ENCODE measurements at regions not wholly inside any gene's neighbourhood (a gene's known extent, or its start where the extent isn't known, plus 50 kb on each side); places are given as distances from the start of the nearest gene placed in this dataset.

DNA sequence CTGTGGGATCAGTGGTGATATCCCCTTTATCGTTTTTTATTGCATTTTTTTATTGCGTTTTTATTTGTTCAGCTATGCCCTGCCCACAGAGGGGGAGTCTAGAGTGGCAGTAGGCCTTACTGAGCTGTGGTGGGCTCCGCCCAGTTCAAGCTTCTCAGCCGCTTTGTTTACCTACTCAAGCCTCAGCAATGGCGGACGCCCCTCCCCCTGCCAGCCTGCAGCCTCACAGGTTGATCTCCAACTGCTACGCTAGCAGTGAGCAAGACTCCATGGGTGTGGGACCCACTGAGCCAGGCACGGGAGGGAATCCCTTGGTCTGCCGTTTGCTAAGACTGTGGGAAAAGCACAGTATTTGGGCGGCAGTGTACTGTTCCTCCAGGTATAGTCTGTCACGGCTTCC is 500.6 kb upstream of the MCTP2 start:
- Histone ChIP-seq H3K27me3 (ENCODE audit: control insufficient read depth in 3 of 3, insufficient read depth in 3 of 3, low read length in 3 of 3) (no peaks in the 10 kb centered on the region), H3K9ac (ENCODE audit: low read depth in 1 of 3, low read length in 3 of 3) (no peak overlapping the region), H3K4me3 (ENCODE audit: low read length in 3 of 3) (no peak overlapping the region), H3K27ac (ENCODE audit: low read depth, low read length) (no peak overlapping the region), H3K9me3 (ENCODE audit: control insufficient read depth in 3 of 3, low read length in 3 of 3) (peaks cover 0 to 3% (median 1%) of the 10 kb centered on the region in 3 donors), H3K36me3 (ENCODE audit: control insufficient read depth in 3 of 3, insufficient read depth in 3 of 3, low read length in 3 of 3) (no peaks in the 10 kb centered on the region), H3K4me1 (ENCODE audit: control insufficient read depth in 3 of 3, insufficient read depth in 3 of 3, low read length in 3 of 3) (no peaks in the 10 kb centered on the region)

DNA sequence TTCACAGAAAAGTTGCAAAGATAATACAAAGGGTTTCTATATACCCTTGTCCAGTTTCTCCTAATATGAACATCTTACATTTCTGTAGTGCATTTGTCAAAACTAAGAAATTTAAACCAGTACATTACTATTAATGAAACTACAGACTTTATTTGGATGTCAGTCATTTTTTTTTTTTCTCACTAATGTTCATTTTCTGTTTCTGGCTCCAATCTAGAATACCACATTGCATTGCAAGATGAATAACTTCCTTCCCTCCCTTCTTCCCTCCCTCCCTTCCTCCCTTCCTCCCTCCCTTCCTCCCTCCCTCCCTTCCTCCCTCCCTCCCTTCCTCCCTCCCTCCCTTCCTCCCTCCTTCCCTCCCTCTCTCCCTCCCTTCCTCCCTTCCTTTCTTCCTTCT is 509.2 kb upstream of the MCTP2 start:
- H3K9me3 ChIP-seq (ENCODE audit: control insufficient read depth in 3 of 3, low read length in 3 of 3) = no peaks in the 10 kb centered on the region
- H3K36me3 ChIP-seq (ENCODE audit: control insufficient read depth in 3 of 3, insufficient read depth in 3 of 3, low read length in 3 of 3) = no peaks in the 10 kb centered on the region
- H3K27me3 ChIP-seq (ENCODE audit: control insufficient read depth in 3 of 3, insufficient read depth in 3 of 3, low read length in 3 of 3) = no peaks in the 10 kb centered on the region
- no peak overlapping the region for H3K9ac ChIP-seq (ENCODE audit: low read depth in 1 of 3, low read length in 3 of 3)
- H3K4me3 ChIP-seq (ENCODE audit: low read length in 3 of 3) = no peak overlapping the region
- no peaks in the 10 kb centered on the region for H3K4me1 ChIP-seq (ENCODE audit: control insufficient read depth in 3 of 3, insufficient read depth in 3 of 3, low read length in 3 of 3)
- no peak overlapping the region for H3K27ac ChIP-seq (ENCODE audit: low read depth, low read length)

GRCh38 chr15:93720607-93721006 is 510.8 kb upstream of the MCTP2 start:
- no peak overlapping the region for H3K27ac ChIP-seq (ENCODE audit: low read depth, low read length)
- H3K9ac ChIP-seq (ENCODE audit: low read depth in 1 of 3, low read length in 3 of 3) = no peak overlapping the region
- H3K4me1 ChIP-seq (ENCODE audit: control insufficient read depth in 3 of 3, insufficient read depth in 3 of 3, low read length in 3 of 3) = no peaks in the 10 kb centered on the region
- H3K36me3 ChIP-seq (ENCODE audit: control insufficient read depth in 3 of 3, insufficient read depth in 3 of 3, low read length in 3 of 3) = no peaks in the 10 kb centered on the region
- no peaks in the 10 kb centered on the region for H3K9me3 ChIP-seq (ENCODE audit: control insufficient read depth in 3 of 3, low read length in 3 of 3)
- H3K4me3 ChIP-seq (ENCODE audit: low read length in 3 of 3) = no peak overlapping the region
- no peaks in the 10 kb centered on the region for H3K27me3 ChIP-seq (ENCODE audit: control insufficient read depth in 3 of 3, insufficient read depth in 3 of 3, low read length in 3 of 3)

GRCh38 chr15:93719921-93720351 is 511.4 kb upstream of the MCTP2 start:
- H3K27ac ChIP-seq (ENCODE audit: low read depth, low read length) = no peak overlapping the region
- no peak overlapping the region for H3K9ac ChIP-seq (ENCODE audit: low read depth in 1 of 3, low read length in 3 of 3)
- no peaks in the 10 kb centered on the region for H3K36me3 ChIP-seq (ENCODE audit: control insufficient read depth in 3 of 3, insufficient read depth in 3 of 3, low read length in 3 of 3)
- no peak overlapping the region for H3K4me3 ChIP-seq (ENCODE audit: low read length in 3 of 3)
- no peaks in the 10 kb centered on the region for H3K4me1 ChIP-seq (ENCODE audit: control insufficient read depth in 3 of 3, insufficient read depth in 3 of 3, low read length in 3 of 3)
- no peaks in the 10 kb centered on the region for H3K9me3 ChIP-seq (ENCODE audit: control insufficient read depth in 3 of 3, low read length in 3 of 3)
- no peaks in the 10 kb centered on the region for H3K27me3 ChIP-seq (ENCODE audit: control insufficient read depth in 3 of 3, insufficient read depth in 3 of 3, low read length in 3 of 3)

DNA sequence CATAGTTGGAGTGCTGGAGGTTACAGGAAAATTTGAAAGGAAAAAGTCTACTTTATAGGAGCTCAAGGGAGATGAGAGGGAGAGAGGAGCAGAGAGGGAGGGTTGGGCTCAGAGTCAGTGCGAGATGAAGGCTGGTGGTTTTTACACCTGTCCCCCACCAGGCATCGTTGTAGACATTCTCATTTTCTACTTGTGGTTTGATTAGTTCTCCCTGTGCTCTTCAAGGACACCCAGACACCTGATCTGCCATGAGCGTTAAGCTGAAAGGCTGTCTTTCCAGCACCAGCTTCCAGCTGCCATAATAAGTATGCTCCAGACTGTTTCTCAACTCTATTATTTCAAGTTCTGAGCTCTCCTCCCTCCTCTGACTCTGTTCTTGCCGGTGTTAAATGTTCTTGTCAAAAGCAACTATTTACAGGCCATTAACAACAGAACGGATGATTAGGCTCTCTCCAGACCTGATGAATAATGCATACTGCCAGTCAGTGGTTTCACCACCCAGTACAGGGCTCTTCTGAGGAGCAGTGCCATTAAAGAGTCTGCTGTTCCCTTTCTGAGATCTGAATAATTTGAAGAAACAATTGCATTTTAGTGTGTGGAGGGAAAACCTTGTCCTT is 514.6 kb upstream of the MCTP2 start:
- Histone ChIP-seq H3K36me3 (ENCODE audit: control insufficient read depth in 3 of 3, insufficient read depth in 3 of 3, low read length in 3 of 3) (no peaks in the 10 kb centered on the region), H3K9ac (ENCODE audit: low read depth in 1 of 3, low read length in 3 of 3) (no peak overlapping the region), H3K27me3 (ENCODE audit: control insufficient read depth in 3 of 3, insufficient read depth in 3 of 3, low read length in 3 of 3) (no peaks in the 10 kb centered on the region), H3K4me3 (ENCODE audit: low read length in 3 of 3) (no peak overlapping the region), H3K27ac (ENCODE audit: low read depth, low read length) (no peak overlapping the region), H3K4me1 (ENCODE audit: control insufficient read depth in 3 of 3, insufficient read depth in 3 of 3, low read length in 3 of 3) (no peaks in the 10 kb centered on the region), H3K9me3 (ENCODE audit: control insufficient read depth in 3 of 3, low read length in 3 of 3) (no peaks in the 10 kb centered on the region)

DNA sequence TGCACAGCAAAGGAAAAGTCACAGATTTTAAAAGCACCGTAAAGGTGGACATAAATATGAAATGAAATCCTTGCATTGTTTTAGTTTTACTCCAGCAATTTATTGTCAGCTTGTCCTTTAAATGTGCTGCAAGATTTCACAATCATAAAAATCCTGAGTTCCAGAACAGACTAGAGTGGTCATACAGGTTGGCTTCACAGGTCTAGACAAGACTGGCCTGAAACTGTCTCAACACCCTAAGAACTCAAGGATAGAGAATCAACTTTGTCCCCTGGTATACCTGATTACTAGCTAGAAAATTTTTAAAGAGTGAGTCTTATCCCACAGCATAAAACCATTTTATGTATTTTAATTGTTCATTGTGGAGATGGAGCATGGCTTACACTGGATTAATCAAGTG is 521.7 kb upstream of the MCTP2 start:
- H3K27me3 ChIP-seq (ENCODE audit: control insufficient read depth in 3 of 3, insufficient read depth in 3 of 3, low read length in 3 of 3) = no peaks in the 10 kb centered on the region
- no peak overlapping the region for H3K9ac ChIP-seq (ENCODE audit: low read depth in 1 of 3, low read length in 3 of 3)
- peaks cover 0 to 7% (median 0%) of the 10 kb centered on the region in 3 donors for H3K4me1 ChIP-seq (ENCODE audit: control insufficient read depth in 3 of 3, insufficient read depth in 3 of 3, low read length in 3 of 3)

DNA sequence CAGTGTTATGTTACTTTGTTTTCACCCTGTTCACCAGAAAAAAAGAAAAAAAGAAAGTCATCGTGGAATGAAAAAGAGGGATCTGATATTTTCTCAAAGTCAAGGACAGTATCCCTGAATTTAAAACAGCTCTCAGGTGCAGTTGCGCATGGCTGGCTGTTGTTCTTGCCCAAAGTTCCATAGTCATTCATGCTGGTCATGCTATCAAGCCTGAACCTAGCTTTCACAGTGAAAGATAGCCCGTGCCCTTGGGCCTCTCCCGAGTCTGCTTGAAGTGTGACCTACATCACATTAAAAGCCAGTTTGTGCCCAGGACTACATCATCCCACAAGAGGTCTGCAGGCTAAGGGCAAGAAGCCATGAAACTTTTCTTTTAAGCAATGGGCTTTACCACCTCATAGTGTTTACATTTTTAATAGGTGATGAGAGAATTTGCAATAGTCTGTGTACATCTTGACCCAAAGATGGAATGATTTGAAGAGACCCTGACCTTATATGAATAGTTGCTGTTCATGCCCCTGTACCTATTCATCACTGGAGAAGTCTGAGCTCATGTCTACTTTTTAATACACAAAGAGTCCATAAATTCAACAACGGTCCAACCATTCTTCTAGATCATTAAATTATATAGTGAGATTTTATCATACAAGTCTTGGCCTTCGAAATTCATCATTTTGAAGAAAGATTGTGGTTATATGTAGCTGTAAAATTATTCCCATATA is 522.5 kb upstream of the MCTP2 start:
- no peaks in the 10 kb centered on the region for H3K9me3 ChIP-seq (ENCODE audit: control insufficient read depth in 3 of 3, low read length in 3 of 3)
- H3K27ac ChIP-seq (ENCODE audit: low read depth, low read length) = no peak overlapping the region
- no peak overlapping the region for H3K4me3 ChIP-seq (ENCODE audit: low read length in 3 of 3)
- no peaks in the 10 kb centered on the region for H3K36me3 ChIP-seq (ENCODE audit: control insufficient read depth in 3 of 3, insufficient read depth in 3 of 3, low read length in 3 of 3)
- H3K9ac ChIP-seq (ENCODE audit: low read depth in 1 of 3, low read length in 3 of 3) = no peak overlapping the region
- H3K27me3 ChIP-seq (ENCODE audit: control insufficient read depth in 3 of 3, insufficient read depth in 3 of 3, low read length in 3 of 3) = no peaks in the 10 kb centered on the region
- peaks cover 0 to 7% (median 0%) of the 10 kb centered on the region in 3 donors for H3K4me1 ChIP-seq (ENCODE audit: control insufficient read depth in 3 of 3, insufficient read depth in 3 of 3, low read length in 3 of 3)

More for the DNA sequence above, 521.7 kb upstream of the MCTP2 start:
- no peaks in the 10 kb centered on the region for H3K36me3 ChIP-seq (ENCODE audit: control insufficient read depth in 3 of 3, insufficient read depth in 3 of 3, low read length in 3 of 3)
- H3K9me3 ChIP-seq (ENCODE audit: control insufficient read depth in 3 of 3, low read length in 3 of 3) = no peaks in the 10 kb centered on the region
- no peak overlapping the region for H3K4me3 ChIP-seq (ENCODE audit: low read length in 3 of 3)
- no peak overlapping the region for H3K27ac ChIP-seq (ENCODE audit: low read depth, low read length)

DNA sequence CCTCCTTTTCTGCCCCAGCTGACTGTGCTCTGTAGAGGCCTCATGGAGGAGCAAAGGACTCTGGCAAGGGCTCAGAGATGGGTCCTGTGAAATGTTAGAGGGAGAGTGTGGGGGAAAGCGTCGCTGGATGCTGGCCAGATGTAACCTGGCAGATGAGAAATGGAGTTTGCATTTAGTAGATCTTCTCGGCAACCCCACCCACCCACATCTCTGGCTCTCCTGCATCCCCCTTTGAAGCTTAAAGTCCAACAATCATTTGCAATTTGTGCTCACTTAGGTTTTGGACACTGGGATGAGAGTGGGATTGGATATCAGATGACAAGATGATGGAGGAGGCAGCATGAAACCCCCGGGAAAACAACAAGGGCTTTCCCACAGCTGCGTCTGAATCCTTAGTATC is 523.6 kb upstream of the MCTP2 start:
- Histone ChIP-seq H3K27me3 (ENCODE audit: control insufficient read depth in 3 of 3, insufficient read depth in 3 of 3, low read length in 3 of 3) (no peaks in the 10 kb centered on the region), H3K4me3 (ENCODE audit: low read length in 3 of 3) (no peak overlapping the region), H3K4me1 (ENCODE audit: control insufficient read depth in 3 of 3, insufficient read depth in 3 of 3, low read length in 3 of 3) (peaks cover 0 to 7% (median 0%) of the 10 kb centered on the region in 3 donors), H3K9me3 (ENCODE audit: control insufficient read depth in 3 of 3, low read length in 3 of 3) (no peaks in the 10 kb centered on the region), H3K27ac (ENCODE audit: low read depth, low read length) (no peak overlapping the region), H3K9ac (ENCODE audit: low read depth in 1 of 3, low read length in 3 of 3) (no peak overlapping the region), H3K36me3 (ENCODE audit: control insufficient read depth in 3 of 3, insufficient read depth in 3 of 3, low read length in 3 of 3) (no peaks in the 10 kb centered on the region)

- Histone ChIP-seq H3K36me3 (ENCODE audit: control insufficient read depth in 3 of 3, insufficient read depth in 3 of 3, low read length in 3 of 3) (no peaks in the 10 kb centered on the region), H3K27me3 (ENCODE audit: control insufficient read depth in 3 of 3, insufficient read depth in 3 of 3, low read length in 3 of 3) (no peaks in the 10 kb centered on the region), H3K4me3 (ENCODE audit: low read length in 3 of 3) (no peak overlapping the region), H3K9ac (ENCODE audit: low read depth in 1 of 3, low read length in 3 of 3) (no peak overlapping the region), H3K9me3 (ENCODE audit: control insufficient read depth in 3 of 3, low read length in 3 of 3) (no peaks in the 10 kb centered on the region), H3K27ac (ENCODE audit: low read depth, low read length) (no peak overlapping the region), H3K4me1 (ENCODE audit: control insufficient read depth in 3 of 3, insufficient read depth in 3 of 3, low read length in 3 of 3) (peaks cover 0 to 7% (median 0%) of the 10 kb centered on the region in 3 donors)
These were observed 524.7 kb upstream of the MCTP2 start for GRCh38 chr15:93706495-93707292.

Measured in skeletal muscle tissue (tissue), 3 donors.